ENCODE measurements at regions not wholly inside any gene's neighbourhood (a gene's known extent, or its start where the extent isn't known, plus 50 kb on each side); places are given as distances from the start of the nearest gene placed in this dataset.

- no peak for DNase-seq
Observed at GRCh38 chr3:99365396-99365795, 273.0 kb upstream of the COL8A1 start.

GRCh38 chr3:99357131-99357530, 281.3 kb upstream of the COL8A1 start:
- DNase-seq = no peak

- no peak for DNase-seq
Observed at GRCh38 chr3:99356696-99357095, 281.7 kb upstream of the COL8A1 start.

DNA sequence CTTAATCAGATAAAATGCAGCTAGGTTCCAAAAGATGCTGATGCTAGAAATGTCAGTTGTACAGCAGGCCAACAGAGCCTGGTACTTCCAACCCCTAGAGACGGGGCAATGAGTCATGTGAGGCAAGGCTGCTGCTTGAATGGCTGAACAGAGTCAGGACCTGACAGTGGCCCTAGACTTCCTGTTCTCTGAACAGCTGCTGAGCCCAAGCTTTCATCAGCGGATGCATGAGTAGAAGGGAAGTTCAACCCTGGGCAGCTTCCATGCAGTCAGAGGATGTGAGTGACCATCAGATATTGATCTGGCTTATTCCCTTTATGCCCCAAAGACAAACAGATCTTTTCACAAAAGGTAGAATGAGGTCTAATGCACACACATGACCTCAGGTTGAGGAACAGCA, 282.9 kb upstream of the COL8A1 start:
- DNase-seq = no peak

- no peak for DNase-seq
Observed at GRCh38 chr3:99352811-99353210, 285.6 kb upstream of the COL8A1 start.

DNA sequence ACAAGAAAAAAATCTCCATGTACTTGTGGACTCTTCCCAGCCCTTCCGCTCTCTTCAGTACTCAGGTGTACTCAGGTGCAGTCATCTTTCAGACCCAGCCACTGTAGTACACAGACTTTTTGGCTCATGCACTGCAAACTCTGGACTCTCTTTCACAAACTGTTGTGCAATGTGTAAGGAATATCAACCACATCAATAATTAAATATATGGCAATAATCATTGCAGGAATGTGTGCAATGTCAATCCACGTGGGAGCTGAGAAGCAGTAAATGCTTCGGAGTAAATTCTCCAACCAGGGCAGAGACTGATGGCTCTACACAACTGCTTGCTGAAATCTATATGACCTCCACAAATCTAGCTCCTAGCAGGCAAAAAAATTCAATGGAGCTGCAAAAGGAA, 287.3 kb upstream of the COL8A1 start:
- no peak for DNase-seq

- no peak for DNase-seq
Observed at GRCh38 chr3:99348451-99348850, 289.9 kb upstream of the COL8A1 start.

GRCh38 chr3:99344216-99344615, 294.2 kb upstream of the COL8A1 start:
- DNase-seq = no peak

GRCh38 chr3:99342383-99342782, 296.0 kb upstream of the COL8A1 start:
- no peak for DNase-seq

DNA sequence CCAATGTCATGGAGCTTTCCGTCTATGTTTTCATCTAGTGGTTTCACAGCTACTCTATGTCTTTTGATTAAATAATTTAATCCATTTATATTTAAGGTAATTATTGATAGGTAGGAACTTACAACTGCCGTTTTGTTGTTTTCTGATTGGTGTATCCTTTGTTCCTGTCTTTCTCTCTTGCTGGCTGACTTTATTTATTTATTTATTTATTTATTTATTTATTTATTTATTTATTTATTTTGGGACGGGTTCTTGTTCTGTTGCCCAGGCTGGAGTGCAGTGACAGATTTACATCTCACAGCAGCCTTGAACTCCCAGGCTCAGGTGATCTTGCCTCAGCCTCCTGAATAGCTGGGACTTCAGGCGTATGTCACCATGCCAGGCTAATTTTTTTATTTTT, 299.2 kb upstream of the COL8A1 start:
- no peak for DNase-seq

DNA sequence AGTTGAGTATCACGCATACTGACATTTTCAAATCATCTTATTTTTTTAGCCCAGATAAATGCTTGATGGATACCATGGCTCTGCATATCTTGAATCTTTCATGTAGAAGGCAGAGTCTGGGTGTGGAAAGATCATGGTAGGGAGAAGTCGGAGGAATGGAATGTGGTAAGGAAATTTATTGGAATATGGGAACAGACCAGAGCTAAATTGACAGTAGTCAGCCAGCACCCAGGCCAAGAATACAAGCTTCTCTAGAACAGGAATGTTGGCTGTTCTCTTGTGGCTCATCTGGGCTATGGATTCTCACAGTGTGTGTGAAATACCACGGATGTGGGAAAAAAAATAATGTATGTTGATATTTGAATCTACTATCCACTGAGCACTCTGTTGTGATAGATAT, 305.7 kb upstream of the COL8A1 start:
- no peak for DNase-seq

GRCh38 chr3:99332276-99332675, 306.1 kb upstream of the COL8A1 start:
- no peak for DNase-seq

DNA sequence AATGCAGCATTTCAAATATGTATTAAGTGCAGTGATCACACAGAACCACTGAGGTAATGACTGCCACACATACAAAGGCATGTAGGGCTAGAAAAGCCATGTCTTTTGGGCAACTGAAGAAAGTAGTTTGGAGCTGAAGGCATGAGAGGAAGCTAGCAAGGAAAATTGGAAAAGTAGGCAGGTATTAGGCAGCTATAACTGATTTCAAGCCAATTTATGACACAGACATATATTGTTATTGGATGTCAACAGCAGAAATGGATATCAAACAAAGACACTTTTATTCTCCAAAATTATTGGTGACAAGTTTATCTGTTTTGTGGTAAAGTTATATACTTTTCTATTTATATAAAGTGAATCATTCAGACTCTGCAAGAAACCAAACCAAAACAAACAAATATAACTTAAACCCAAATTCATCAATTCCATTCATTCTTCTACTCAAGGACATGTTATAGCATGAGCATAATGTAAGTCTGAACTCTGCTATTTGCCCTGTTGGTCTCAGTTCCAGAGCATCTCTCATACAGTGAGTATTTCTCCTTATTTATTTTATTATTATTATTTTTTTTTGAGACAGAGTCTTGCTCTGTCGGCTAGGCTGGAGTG, 307.4 kb upstream of the COL8A1 start:
- DNase-seq = no peak

GRCh38 chr3:99330281-99330680, 308.1 kb upstream of the COL8A1 start:
- no peak for DNase-seq

GRCh38 chr3:99325402-99325801, 313.0 kb upstream of the COL8A1 start:
- DNase-seq = no peak

- DNase-seq = no peak
Observed at GRCh38 chr3:99324636-99325203, 313.7 kb upstream of the COL8A1 start.

GRCh38 chr3:99323940-99324339, 314.5 kb upstream of the COL8A1 start:
- no peak for DNase-seq

- DNase-seq = no peak
Observed at GRCh38 chr3:99322551-99322950, 315.8 kb upstream of the COL8A1 start.

DNA sequence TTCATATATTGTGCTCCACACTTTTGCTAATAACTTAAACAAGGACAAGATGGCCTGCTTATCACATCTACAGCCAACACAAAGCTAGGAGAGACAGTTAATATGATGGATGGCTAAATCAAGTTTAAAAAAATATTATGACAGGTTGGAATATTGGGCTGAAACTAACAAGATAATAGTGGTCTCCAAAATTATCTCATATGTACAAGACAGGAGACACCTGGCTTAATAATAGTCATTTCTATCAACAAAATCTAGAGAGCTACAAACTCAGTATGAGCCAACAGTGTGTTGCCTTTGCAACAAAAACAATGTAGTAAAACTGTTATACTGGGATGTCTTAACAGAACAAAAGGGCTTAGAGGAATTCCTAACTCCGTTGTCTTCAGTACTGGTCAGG, 317.1 kb upstream of the COL8A1 start:
- no peak for DNase-seq

DNA sequence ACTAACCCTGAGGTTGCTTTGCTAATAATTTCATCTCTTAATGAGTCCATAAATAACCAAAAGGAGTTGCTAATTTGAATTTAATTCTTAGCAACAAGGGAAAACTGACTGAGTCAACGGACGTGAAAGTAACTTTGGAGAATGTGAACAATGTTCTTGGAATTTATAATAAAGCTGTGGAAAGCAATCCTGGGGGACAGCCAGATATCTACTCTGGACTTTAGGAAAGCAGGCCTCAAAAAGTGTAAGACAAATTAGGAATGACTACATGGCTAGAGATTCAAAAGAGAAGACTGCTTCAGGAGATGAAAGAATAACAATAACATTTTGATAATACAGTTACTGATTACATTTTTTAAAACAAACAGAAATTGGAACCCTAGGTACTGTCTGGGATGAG, 318.4 kb upstream of the COL8A1 start:
- DNase-seq = no peak

GRCh38 chr3:99319450-99319849, 318.9 kb upstream of the COL8A1 start:
- no peak for DNase-seq

DNA sequence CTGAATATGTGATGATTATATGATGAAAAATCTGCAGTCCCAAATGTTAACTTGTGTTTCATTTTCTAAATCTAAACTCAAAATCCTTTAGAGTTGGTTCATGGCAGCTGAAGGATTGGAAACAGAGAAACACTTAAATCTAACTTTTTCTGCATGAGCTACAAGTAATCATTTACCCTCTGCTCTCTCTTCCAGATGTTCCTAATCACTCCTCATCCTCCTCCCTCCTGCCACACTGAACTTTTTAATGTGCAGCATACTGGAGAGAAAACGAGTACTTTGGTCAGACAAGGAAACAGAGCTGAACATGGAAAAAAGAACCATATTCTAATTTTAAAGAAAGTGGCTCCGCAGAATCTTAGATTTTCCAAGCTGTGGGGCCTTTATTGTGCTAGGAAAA, 321.2 kb upstream of the COL8A1 start:
- DNase-seq = no peak

- no peak for DNase-seq
Observed at GRCh38 chr3:99315896-99316295, 322.5 kb upstream of the COL8A1 start.

GRCh38 chr3:99313485-99313884, 324.9 kb upstream of the COL8A1 start:
- peak in 1 of 2 experiments; percentile 1 for DNase-seq

GRCh38 chr3:99298661-99299060, 339.7 kb upstream of the COL8A1 start:
- no peak for DNase-seq

All from NCI-H526 (cell line).